Heart left ventricle (tissue), 16 donors: ENCODE measurements at regions not wholly inside any gene's neighbourhood (a gene's known extent, or its start where the extent isn't known, plus 50 kb on each side); places are given as distances from the start of the nearest gene placed in this dataset.

ENCODE experiments used
- ATAC-seq, 4 donors: fragments of 200-7000 bp; cut with Tn5 transposase; one replicate each; pipeline ENCODE4 v1.9.1; 2020 to 2022; ENCODE audit warnings: moderate library complexity in 4 of 4, mild to moderate bottlenecking in 3 of 4, moderate number of reproducible peaks in 1 of 4
- DNase-seq, 5 donors: peaks; one replicate each; pipeline ENCODE4 v3.0.0-alpha.2; 2020
- H3K27ac ChIP-seq, 12 donors: fragments of 200-600 bp; sonication (generic) in 4 of 12; one replicate each; pipeline versions ENCODE4 v1.5.0 to v1.8.0; 2016 to 2022; ENCODE audit warnings: mild to moderate bottlenecking in 2 of 12
- H3K27me3 ChIP-seq, 9 donors: fragments of 200-600 bp; sonication (generic) in 2 of 9; one replicate each; pipeline versions ENCODE4 v1.5.1 to v1.8.0; 2016 to 2022; ENCODE audit warnings: mild to moderate bottlenecking in 3 of 9
- H3K36me3 ChIP-seq, 9 donors: fragments of 200-600 bp; sonication (generic) in 2 of 9; one replicate each; pipeline versions ENCODE4 v1.5.0 to v1.8.0; 2018 to 2022; ENCODE audit warnings: mild to moderate bottlenecking in 2 of 9
- H3K4me1 ChIP-seq, 12 donors: fragments of 200-600 bp; sonication (generic) in 4 of 12; one replicate each; pipeline versions ENCODE4 v1.5.0 to v1.8.0; 2016 to 2022; ENCODE audit warnings: mild to moderate bottlenecking in 3 of 12
- H3K4me3 ChIP-seq, 12 donors: fragments of 200-600 bp; sonication (generic) in 4 of 12; one replicate each; pipeline versions ENCODE4 v1.5.0 to v1.8.0; 2017 to 2022; ENCODE audit warnings: mild to moderate bottlenecking in 9 of 12, moderate library complexity in 4 of 12
- H3K9me3 ChIP-seq, 12 donors: fragments of 200-600 bp; sonication (generic) in 4 of 12; one replicate each; pipeline versions ENCODE4 v1.5.0 to v1.8.0; 2016 to 2022; ENCODE audit warnings: mild to moderate bottlenecking in 1 of 12
- POLR2A ChIP-seq, 2 donors: fragments of 450-650 bp; IDR thresholded peaks; one replicate each; pipeline ENCODE4 v1.6.1; 2017; ENCODE audit warnings: antibody characterized with exemption in 2 of 2, mild to moderate bottlenecking in 2 of 2, moderate library complexity in 2 of 2
- WGBS, 4 donors: extraction: QIAGEN DNeasy Blood & Tissue Kit in 2 of 4; methylation state at CpG; one replicate each; pipeline versions ENCODE4 v1.1.5 to v1.1.7; 2013 to 2018; 5-methylcytosine and 5-hydroxymethylcytosine counted together
- intact Hi-C, 10 donors: fragments of 100-400 bp; cut with DNase I; formaldehyde crosslinking; loops; one replicate each; pipeline versions ENCODE4 v1.11.1 to v1.14.2; 2022
- TF ChIP-seq, protein P1 (sequence below), 12 donors: fragments of 200-600 bp; sonication (generic) in 4 of 12; IDR thresholded peaks; one replicate each; pipeline versions ENCODE4 v1.5.0 to v1.8.0; 2018 to 2022; ENCODE audit warnings: antibody characterized with exemption in 12 of 12, mild to moderate bottlenecking in 5 of 12
- donor health status: ischemic (EF 13 %, LVEDD 7.1; RV severe dilation, severe dysfunction).
- donor health status: healthy with polysubstance abuse.
- donor health status: DM: no; HTN: yes; CAD: no.
- donor health status: DM: no; HTN: no; CAD: no.
- donor health status: ischemic (EF 25% LVEDD 6.9; RV normal size, moderate dysfunction).
- donor health status: ischemic (EF 25% LVEDD 5.7; RV mildly dilated, moderate dysfunction).
- donor health status: healthy.
- donor health status: DM: yes; HTN: yes; CAD: no.
- donor health status: ischemic (EF 35%, LVEDD 5.7; RV mildly dilated, moderate dysfunction).
- donor health status: nonischemic (EF 11% LVEDD 7.7; RV severe dilation, severe dysfunction).
- donor health status: DM: yes; HTN: yes; CAD: no.
- donor health status: PGD.
- donor health status: ischemic (EF 29% LVEDD 5.4; RV normal size, mild dysfunction).
- donor health status: nonischemic (EF 23%, LVEDD 6.1; RV moderate dilation, normal function).

GRCh38 chr5:158120760-158121159 is 261.8 kb upstream of the CLINT1 start:
- Histone ChIP-seq H3K36me3 (no peaks in the 10 kb centered on the region), H3K27me3 (peaks cover 0 to 8% (median 0%) of the 10 kb centered on the region in 9 donors), H3K27ac (no peak overlapping the region), H3K4me3 (no peak overlapping the region), H3K9me3 (no peaks in the 10 kb centered on the region), H3K4me1 (no peaks in the 10 kb centered on the region)
- ATAC-seq (no peak), DNase-seq (no peak)
- TF ChIP-seq POLR2A (IDR thresholded peaks at IDR 0.05) = no peak
- TF ChIP-seq, protein P1, sequence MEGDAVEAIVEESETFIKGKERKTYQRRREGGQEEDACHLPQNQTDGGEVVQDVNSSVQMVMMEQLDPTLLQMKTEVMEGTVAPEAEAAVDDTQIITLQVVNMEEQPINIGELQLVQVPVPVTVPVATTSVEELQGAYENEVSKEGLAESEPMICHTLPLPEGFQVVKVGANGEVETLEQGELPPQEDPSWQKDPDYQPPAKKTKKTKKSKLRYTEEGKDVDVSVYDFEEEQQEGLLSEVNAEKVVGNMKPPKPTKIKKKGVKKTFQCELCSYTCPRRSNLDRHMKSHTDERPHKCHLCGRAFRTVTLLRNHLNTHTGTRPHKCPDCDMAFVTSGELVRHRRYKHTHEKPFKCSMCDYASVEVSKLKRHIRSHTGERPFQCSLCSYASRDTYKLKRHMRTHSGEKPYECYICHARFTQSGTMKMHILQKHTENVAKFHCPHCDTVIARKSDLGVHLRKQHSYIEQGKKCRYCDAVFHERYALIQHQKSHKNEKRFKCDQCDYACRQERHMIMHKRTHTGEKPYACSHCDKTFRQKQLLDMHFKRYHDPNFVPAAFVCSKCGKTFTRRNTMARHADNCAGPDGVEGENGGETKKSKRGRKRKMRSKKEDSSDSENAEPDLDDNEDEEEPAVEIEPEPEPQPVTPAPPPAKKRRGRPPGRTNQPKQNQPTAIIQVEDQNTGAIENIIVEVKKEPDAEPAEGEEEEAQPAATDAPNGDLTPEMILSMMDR (IDR thresholded peaks at IDR 0.05) = no peak
- 92 to 100% (median 94%) methylated on average over 1 of the region's 1 CpG for WGBS, 4 donors
- intact Hi-C loops = no loop called here

- H3K9me3 ChIP-seq = no peaks in the 10 kb centered on the region
- no peaks in the 10 kb centered on the region for H3K4me1 ChIP-seq
- WGBS, 4 donors = 60 to 75% (median 68%) methylated on average over 5 of the region's 5 CpGs
- intact Hi-C loops = no loop called here
- H3K4me3 ChIP-seq = no peak overlapping the region
- ATAC-seq = no peak
- no peak overlapping the region for H3K27ac ChIP-seq
- no peak for TF ChIP-seq POLR2A (IDR thresholded peaks at IDR 0.05)
- TF ChIP-seq, protein P1 (IDR thresholded peaks at IDR 0.05) = no peak
- peaks cover 0 to 8% (median 0%) of the 10 kb centered on the region in 9 donors for H3K27me3 ChIP-seq
- DNase-seq = no peak
- no peaks in the 10 kb centered on the region for H3K36me3 ChIP-seq
Observed at GRCh38 chr5:158119961-158120723, 261.2 kb upstream of the CLINT1 start.

DNA sequence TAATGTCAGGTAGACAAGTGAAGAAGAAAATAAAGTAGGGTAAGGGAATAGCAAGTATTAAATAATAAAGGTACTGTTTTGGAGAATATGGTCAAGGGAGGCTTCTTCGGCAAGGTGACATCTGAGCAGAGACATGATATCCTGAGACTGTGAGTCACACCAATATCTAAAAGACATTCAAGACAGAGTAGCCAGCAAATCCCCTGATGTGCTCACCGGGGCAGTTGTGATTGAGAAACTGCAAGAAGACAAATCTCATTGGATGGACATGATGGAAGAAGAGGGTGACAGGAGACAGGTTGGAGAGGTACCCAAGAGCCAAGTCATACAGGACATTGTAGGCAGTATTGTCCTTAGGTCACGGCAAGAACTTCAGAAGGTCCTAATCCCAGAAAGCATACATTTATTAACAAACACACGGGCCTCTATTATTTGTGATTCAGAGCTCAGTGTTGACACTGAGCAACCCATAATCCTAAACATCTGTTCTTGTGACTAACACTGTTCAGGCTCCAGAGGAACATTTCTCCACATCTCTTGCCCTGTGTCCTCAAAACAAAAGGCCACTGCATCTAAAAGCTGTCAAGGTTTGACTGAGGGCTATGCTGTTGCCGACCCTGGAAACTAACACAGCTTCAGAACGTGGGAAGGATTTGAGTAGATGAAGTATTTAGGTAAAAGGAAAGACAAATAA is 258.7 kb upstream of the CLINT1 start:
- intact Hi-C loops = no loop called here
- 87 to 92% (median 91%) methylated on average over 6 of the region's 6 CpGs for WGBS, 4 donors
- H3K4me3 ChIP-seq = no peak overlapping the region
- TF ChIP-seq, protein P1 (IDR thresholded peaks at IDR 0.05) = no peak
- TF ChIP-seq POLR2A (IDR thresholded peaks at IDR 0.05) = no peak
- peak in 2 of 4 donors; percentile 51 to 56 for ATAC-seq
- H3K9me3 ChIP-seq = no peaks in the 10 kb centered on the region
- no peak overlapping the region for H3K27ac ChIP-seq
- H3K4me1 ChIP-seq = no peaks in the 10 kb centered on the region
- H3K36me3 ChIP-seq = no peaks in the 10 kb centered on the region
- no peak for DNase-seq
- peaks cover 0 to 8% (median 0%) of the 10 kb centered on the region in 9 donors for H3K27me3 ChIP-seq

DNA sequence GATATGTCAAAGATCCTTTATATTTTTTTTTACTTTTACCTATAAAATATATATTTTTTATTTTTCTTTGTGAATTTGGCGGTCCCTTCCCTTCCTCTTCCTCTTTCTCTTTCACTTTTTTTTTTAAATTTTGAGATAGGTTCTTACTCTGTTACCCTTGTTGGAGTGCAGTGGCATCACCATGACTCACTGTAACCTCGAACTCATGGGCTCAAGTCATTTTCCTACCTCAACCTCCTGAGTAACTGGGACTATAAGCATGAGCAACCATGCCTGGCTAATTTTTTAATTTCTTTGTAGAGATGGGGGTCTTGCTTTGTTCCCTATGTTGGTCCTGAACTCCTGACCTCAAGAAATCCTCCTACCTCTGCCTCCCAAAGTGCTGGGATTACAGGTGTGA is 258.0 kb upstream of the CLINT1 start:
- ATAC-seq (no peak), DNase-seq (no peak)
- Histone ChIP-seq H3K4me1 (no peaks in the 10 kb centered on the region), H3K27me3 (peaks cover 0 to 8% (median 0%) of the 10 kb centered on the region in 9 donors), H3K27ac (no peak overlapping the region), H3K4me3 (no peak overlapping the region), H3K36me3 (no peaks in the 10 kb centered on the region), H3K9me3 (no peaks in the 10 kb centered on the region)
- TF ChIP-seq, protein P1 (IDR thresholded peaks at IDR 0.05) = no peak
- no peak for TF ChIP-seq POLR2A (IDR thresholded peaks at IDR 0.05)
- WGBS, 4 donors = 88 to 96% (median 93%) methylated on average over 2 of the region's 2 CpGs
- intact Hi-C loops = no loop called here
